Neuron (in vitro differentiated cells): ENCODE measurements at regions not wholly inside any gene's neighbourhood (a gene's known extent, or its start where the extent isn't known, plus 50 kb on each side); places are given as distances from the start of the nearest gene placed in this dataset.
A peak's percentile ranks its signal among the peaks of the same experiment; 100 is the strongest.

ENCODE experiments used
- H2AFZ ChIP-seq: one replicate; pipeline ENCODE4 v1.6.1; 2013; ENCODE audit warnings: low read depth, mild to moderate bottlenecking, inconsistent platforms, low read length, moderate library complexity
- H3K27me3 ChIP-seq: one replicate; pipeline ENCODE4 v1.6.1; 2013; ENCODE audit warnings: low read length; ENCODE audit not compliant: insufficient read depth
- H3K36me3 ChIP-seq: one replicate; pipeline ENCODE4 v1.6.1; 2013; ENCODE audit warnings: low read length; ENCODE audit not compliant: insufficient read depth
- H3K4me1 ChIP-seq: one replicate; pipeline ENCODE4 v1.6.1; 2013; ENCODE audit warnings: low read length; ENCODE audit not compliant: insufficient read depth
- H3K4me3 ChIP-seq: 2 replicates; pipeline ENCODE4 v1.5.1; 2013; ENCODE audit warnings: mild to moderate bottlenecking, low read length, moderate library complexity
- H3K9me3 ChIP-seq: one replicate; pipeline ENCODE4 v1.6.1; 2013; ENCODE audit warnings: low read length

GRCh38 chr13:47845981-47846380 is 155.1 kb downstream of the SUCLA2 start:
- Histone ChIP-seq H3K9me3 (no peaks in the 10 kb centered on the region), H3K4me3 (no peak overlapping the region), H3K36me3 (no peaks in the 10 kb centered on the region), H3K4me1 (no peaks in the 10 kb centered on the region), H3K27me3 (no peaks in the 10 kb centered on the region), H2AFZ (no peak overlapping the region)

- H2AFZ ChIP-seq, result no peak overlapping the region
- H3K9me3 ChIP-seq, result no peaks in the 10 kb centered on the region
- H3K4me1 ChIP-seq, result peaks cover 10% of the 10 kb centered on the region
- H3K4me3 ChIP-seq, result no peak overlapping the region
- H3K36me3 ChIP-seq, result no peaks in the 10 kb centered on the region
- H3K27me3 ChIP-seq, result no peaks in the 10 kb centered on the region
These were observed 158.1 kb downstream of the SUCLA2 start for GRCh38 chr13:47843005-47843404.

- H3K27me3 ChIP-seq, result no peaks in the 10 kb centered on the region
- peaks cover 25% of the 10 kb centered on the region for H3K4me1 ChIP-seq
- H2AFZ ChIP-seq, result no peak overlapping the region
- no peaks in the 10 kb centered on the region for H3K9me3 ChIP-seq
- no peak overlapping the region for H3K4me3 ChIP-seq
- H3K36me3 ChIP-seq, result no peaks in the 10 kb centered on the region
These were observed 159.9 kb downstream of the SUCLA2 start for GRCh38 chr13:47841151-47841550.

- H3K4me1 ChIP-seq, result peaks cover 25% of the 10 kb centered on the region
- H3K36me3 ChIP-seq, result no peaks in the 10 kb centered on the region
- no peak overlapping the region for H3K4me3 ChIP-seq
- no peaks in the 10 kb centered on the region for H3K9me3 ChIP-seq
- H3K27me3 ChIP-seq, result no peaks in the 10 kb centered on the region
- peak overlapping the region; percentile 2 for H2AFZ ChIP-seq
These were observed 163.2 kb downstream of the SUCLA2 start for GRCh38 chr13:47837906-47838305.

- no peak overlapping the region for H3K4me3 ChIP-seq
- H3K4me1 ChIP-seq, result peaks cover 25% of the 10 kb centered on the region
- H3K36me3 ChIP-seq, result no peaks in the 10 kb centered on the region
- peak overlapping the region; percentile 2 for H2AFZ ChIP-seq
- no peaks in the 10 kb centered on the region for H3K9me3 ChIP-seq
- H3K27me3 ChIP-seq, result no peaks in the 10 kb centered on the region
These were observed 163.8 kb downstream of the SUCLA2 start for GRCh38 chr13:47837104-47837880.

GRCh38 chr13:47835470-47836228 is 165.4 kb downstream of the SUCLA2 start:
- H3K4me1 ChIP-seq, result peaks cover 25% of the 10 kb centered on the region

GRCh38 chr13:47832458-47832972 is 168.6 kb downstream of the SUCLA2 start:
- Histone ChIP-seq H3K9me3 (no peaks in the 10 kb centered on the region), H3K4me1 (peaks cover 10% of the 10 kb centered on the region), H3K36me3 (no peaks in the 10 kb centered on the region), H2AFZ (no peak overlapping the region), H3K4me3 (no peak overlapping the region), H3K27me3 (no peaks in the 10 kb centered on the region)

More at GRCh38 chr13:47835470-47836228, 165.4 kb downstream of the SUCLA2 start:
- Histone ChIP-seq H3K9me3 (no peaks in the 10 kb centered on the region), H2AFZ (no peak overlapping the region), H3K36me3 (no peaks in the 10 kb centered on the region), H3K4me3 (no peak overlapping the region), H3K27me3 (no peaks in the 10 kb centered on the region)

- Histone ChIP-seq H3K4me1 (no peaks in the 10 kb centered on the region), H3K27me3 (no peaks in the 10 kb centered on the region), H3K36me3 (no peaks in the 10 kb centered on the region), H2AFZ (no peak overlapping the region), H3K4me3 (no peak overlapping the region), H3K9me3 (no peaks in the 10 kb centered on the region)
These were observed 169.8 kb downstream of the SUCLA2 start for GRCh38 chr13:47831265-47831664.

GRCh38 chr13:47829690-47830089 is 171.4 kb downstream of the SUCLA2 start:
- H3K36me3 ChIP-seq, result no peaks in the 10 kb centered on the region
- H2AFZ ChIP-seq, result no peak overlapping the region
- H3K9me3 ChIP-seq, result no peaks in the 10 kb centered on the region
- H3K27me3 ChIP-seq, result no peaks in the 10 kb centered on the region
- H3K4me3 ChIP-seq, result no peak overlapping the region
- H3K4me1 ChIP-seq, result no peaks in the 10 kb centered on the region

- H3K36me3 ChIP-seq, result no peaks in the 10 kb centered on the region
- no peaks in the 10 kb centered on the region for H3K4me1 ChIP-seq
- no peaks in the 10 kb centered on the region for H3K9me3 ChIP-seq
- H2AFZ ChIP-seq, result no peak overlapping the region
- no peak overlapping the region for H3K4me3 ChIP-seq
- no peaks in the 10 kb centered on the region for H3K27me3 ChIP-seq
These were observed 174.6 kb downstream of the SUCLA2 start for GRCh38 chr13:47826471-47826870.

- Histone ChIP-seq H3K9me3 (no peaks in the 10 kb centered on the region), H3K4me1 (peaks cover 10% of the 10 kb centered on the region), H3K36me3 (no peaks in the 10 kb centered on the region), H3K4me3 (no peak overlapping the region), H3K27me3 (no peaks in the 10 kb centered on the region), H2AFZ (no peak overlapping the region)
These were observed 179.0 kb downstream of the SUCLA2 start for GRCh38 chr13:47822036-47822435.

GRCh38 chr13:47816831-47817230 is 184.2 kb downstream of the SUCLA2 start:
- Histone ChIP-seq H3K9me3 (no peaks in the 10 kb centered on the region), H2AFZ (no peak overlapping the region), H3K27me3 (no peaks in the 10 kb centered on the region), H3K4me1 (peaks cover 23% of the 10 kb centered on the region), H3K4me3 (no peak overlapping the region), H3K36me3 (no peaks in the 10 kb centered on the region)

GRCh38 chr13:47813718-47814117 is 187.4 kb downstream of the SUCLA2 start:
- no peak overlapping the region for H2AFZ ChIP-seq
- H3K4me3 ChIP-seq, result no peak overlapping the region
- H3K36me3 ChIP-seq, result no peaks in the 10 kb centered on the region
- peaks cover 23% of the 10 kb centered on the region for H3K4me1 ChIP-seq
- H3K9me3 ChIP-seq, result no peaks in the 10 kb centered on the region
- H3K27me3 ChIP-seq, result no peaks in the 10 kb centered on the region
